AG04449 (cell line): ENCODE measurements at regions not wholly inside any gene's neighbourhood (a gene's known extent, or its start where the extent isn't known, plus 50 kb on each side); places are given as distances from the start of the nearest gene placed in this dataset.

Experiments used
- CTCF ChIA-PET: fragments of 350-600 bp; formaldehyde crosslinking; extraction: SDS; loops from one replicate; lab custom pipeline; 2021; ENCODE audit warnings: antibody characterized with exemption; lab: Yijun Ruan, JAX
- POLR2A ChIA-PET: fragments of 400-600, 350-600 bp; formaldehyde crosslinking; extraction: SDS; loops from one replicate; lab custom pipeline; 2020; ENCODE audit warnings: antibody characterized with exemption, inconsistent platforms; lab: Yijun Ruan, JAX
- DNase-seq: peaks from one replicate; pipeline ENCODE4 v3.0.0-alpha.2; 2010; ENCODE audit warnings: low read depth, low spot score
- H3K4me3 ChIP-seq: 2 replicates; pipeline ENCODE4 v1.5.1; 2011; ENCODE audit warnings: low read depth, mild to moderate bottlenecking, control low read depth, low read length
- CTCF ChIP-seq: IDR thresholded peaks from one replicate; pipeline ENCODE4 v1.5.1; 2011; ENCODE audit warnings: mild to moderate bottlenecking, moderate library complexity, low read length, control low read depth, inconsistent platforms; ENCODE audit not compliant: insufficient read depth; ENCODE audit errors: missing control alignments

- POLR2A ChIA-PET = no interaction called here
- H3K4me3 ChIP-seq = no peak overlapping the region
- no peak for TF ChIP-seq CTCF
- CTCF ChIA-PET = no interaction called here
- no peak for DNase-seq
Measured at GRCh38 chr10:28902215-28902614, 224.9 kb downstream of the BAMBI start.

GRCh38 chr10:28903063-28903462 is 225.7 kb downstream of the BAMBI start:
- no peak for TF ChIP-seq CTCF
- DNase-seq = no peak
- CTCF ChIA-PET = no interaction called here
- no peak overlapping the region for H3K4me3 ChIP-seq
- POLR2A ChIA-PET = no interaction called here

- DNase-seq = no peak
- no peak overlapping the region for H3K4me3 ChIP-seq
- CTCF ChIA-PET = interaction anchor here (1.2 kb wide), 1 partner anchor 87 kb away, joined by 3 read pairs; no protein-coding TSS in a partner anchor
- TF ChIP-seq CTCF = no peak
- POLR2A ChIA-PET = no interaction called here
Measured at GRCh38 chr10:28903736-28904135, 226.4 kb downstream of the BAMBI start.

GRCh38 chr10:28905371-28905770 is 228.1 kb downstream of the BAMBI start:
- CTCF ChIA-PET = no interaction called here
- POLR2A ChIA-PET = no interaction called here

GRCh38 chr10:28906011-28906411 is 228.7 kb downstream of the BAMBI start:
- H3K4me3 ChIP-seq = no peak overlapping the region

More at GRCh38 chr10:28905371-28905770, 228.1 kb downstream of the BAMBI start:
- DNase-seq = no peak
- no peak overlapping the region for H3K4me3 ChIP-seq
- no peak for TF ChIP-seq CTCF

GRCh38 chr10:28906415-28906814 is 229.1 kb downstream of the BAMBI start:
- no peak overlapping the region for H3K4me3 ChIP-seq
- DNase-seq = no peak
- TF ChIP-seq CTCF = no peak
- ChIA-PET POLR2A (no interaction called here), CTCF (no interaction called here)

More at GRCh38 chr10:28906011-28906411, 228.7 kb downstream of the BAMBI start:
- POLR2A ChIA-PET = no interaction called here
- CTCF ChIA-PET = no interaction called here
- no peak for TF ChIP-seq CTCF
- DNase-seq = no peak
